HS-5 (cell line): ENCODE measurements at regions not wholly inside any gene's neighbourhood (a gene's known extent, or its start where the extent isn't known, plus 50 kb on each side); places are given as distances from the start of the nearest gene placed in this dataset.
"Not testable (repeated sequence)": the region's sequence is repeated elsewhere in the genome, so short reads cannot be mapped to it uniquely, and the experiment has no call there.

Experiments used
- DNase-seq: peaks from one replicate; pipeline ENCODE4 v3.0.0-alpha.2; 2012; ENCODE audit warnings: low read depth

GRCh38 chr3:118168175-118168574, 866.5 kb downstream of the IGSF11 start:
- no peak for DNase-seq

GRCh38 chr3:118171236-118171852, 863.3 kb downstream of the IGSF11 start:
- no peak for DNase-seq

DNA sequence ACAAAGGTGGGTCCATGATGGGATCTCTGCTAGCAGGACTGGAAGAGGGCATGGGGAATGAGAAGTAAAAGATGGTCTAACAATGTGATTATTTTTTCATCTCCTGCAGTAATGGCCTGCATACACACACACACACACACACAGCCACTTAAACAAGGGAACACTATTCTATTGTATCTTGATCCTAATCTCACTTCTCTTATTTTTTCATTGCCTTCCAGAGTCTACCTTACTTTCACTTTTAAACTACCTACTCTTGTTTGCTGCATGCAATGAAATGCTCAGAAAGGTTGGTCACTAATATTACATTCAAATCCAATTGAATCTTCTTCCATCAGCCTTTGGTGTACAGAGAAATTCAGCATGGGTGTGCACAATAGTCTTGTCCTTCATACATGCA, 853.8 kb downstream of the IGSF11 start:
- no peak for DNase-seq

GRCh38 chr3:118181274-118181673, 853.4 kb downstream of the IGSF11 start:
- DNase-seq, result no peak

GRCh38 chr3:118186051-118186450, 848.6 kb downstream of the IGSF11 start:
- no peak for DNase-seq

DNA sequence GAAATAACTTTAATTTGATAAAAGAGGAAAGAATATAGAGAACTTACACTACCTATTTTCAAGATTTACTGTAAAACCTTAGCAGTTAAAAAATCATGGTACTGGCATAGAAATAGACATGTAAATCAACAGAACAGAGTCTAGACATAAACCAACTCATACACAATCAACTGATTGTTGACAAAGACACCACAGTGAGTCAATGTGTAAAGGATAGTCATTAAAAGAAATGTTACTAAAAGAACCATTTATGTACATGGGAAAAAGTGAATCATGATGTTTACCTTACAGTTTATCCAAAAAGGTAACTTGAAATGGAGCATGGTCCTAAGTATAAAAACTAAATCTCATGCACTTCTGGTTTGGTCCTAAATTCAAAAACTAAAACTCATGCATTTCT, 847.4 kb downstream of the IGSF11 start:
- no peak for DNase-seq

- DNase-seq, result no peak
Measured at GRCh38 chr3:118196183-118196582, 838.5 kb downstream of the IGSF11 start.

GRCh38 chr3:118199044-118199443, 835.6 kb downstream of the IGSF11 start:
- no peak for DNase-seq

DNA sequence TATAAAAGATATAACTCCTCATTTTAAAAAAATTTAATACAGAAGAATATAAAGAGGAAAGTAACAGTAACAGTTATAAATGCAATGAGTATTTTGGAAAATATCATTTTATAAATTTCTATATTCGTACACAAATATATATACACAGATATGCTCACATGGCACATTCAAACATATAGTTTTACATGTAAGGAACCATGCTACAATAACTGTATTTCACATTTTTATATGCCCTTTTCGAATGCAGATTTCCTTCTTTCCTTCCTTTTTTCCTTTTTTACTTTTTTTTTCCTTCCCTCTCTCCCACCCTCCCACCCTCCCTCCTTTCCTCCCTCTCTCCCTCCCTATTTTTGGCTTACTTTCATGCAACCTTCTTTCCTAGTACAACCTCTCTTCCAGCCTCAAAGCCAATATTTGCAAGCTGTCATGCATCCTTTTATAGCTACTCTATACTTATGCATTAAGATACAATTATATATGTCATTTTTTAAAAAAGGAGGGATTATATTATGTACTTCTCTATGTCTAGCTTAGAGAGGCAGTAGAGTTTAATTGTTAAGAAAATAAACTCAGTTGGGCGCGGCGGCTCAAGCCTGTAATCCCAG, 830.5 kb downstream of the IGSF11 start:
- DNase-seq, result no peak

DNA sequence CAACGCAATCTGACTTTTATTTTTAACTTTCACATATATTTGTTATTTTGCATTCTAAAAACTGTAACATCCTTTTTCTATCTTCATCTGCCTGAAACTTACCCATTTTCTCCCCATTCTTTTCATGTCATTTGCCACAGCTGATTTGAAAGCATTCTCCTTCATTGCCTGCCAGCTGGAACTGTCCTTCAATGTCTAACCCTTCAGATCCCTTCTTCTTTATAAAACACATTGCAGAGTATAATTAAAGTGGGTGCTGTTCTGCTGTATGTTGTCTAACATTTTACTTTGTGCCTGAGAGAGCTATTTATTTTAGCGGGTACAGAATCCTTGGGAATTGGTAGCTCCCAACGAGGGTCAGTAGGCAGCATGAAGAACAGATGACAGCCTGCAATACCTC, 827.4 kb downstream of the IGSF11 start:
- no peak for DNase-seq

DNA sequence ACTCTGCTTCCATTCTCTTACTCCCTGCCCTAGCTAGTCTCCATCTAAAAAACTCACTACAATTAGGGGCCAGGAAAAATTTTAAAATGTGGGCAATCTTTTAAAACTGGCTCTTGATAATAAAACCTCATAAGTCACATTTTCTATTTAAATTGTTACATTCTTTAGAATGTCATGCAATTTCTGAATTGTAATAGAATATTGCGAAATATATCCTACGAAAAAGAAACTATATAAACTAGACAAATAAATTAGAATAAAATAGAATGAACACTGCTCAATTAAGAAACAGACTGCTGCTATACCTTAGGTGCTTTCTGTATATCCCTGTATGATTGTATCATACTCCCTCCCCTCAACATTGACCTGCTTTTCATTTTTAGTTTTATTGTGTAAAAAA, 826.0 kb downstream of the IGSF11 start:
- DNase-seq, result no peak

DNA sequence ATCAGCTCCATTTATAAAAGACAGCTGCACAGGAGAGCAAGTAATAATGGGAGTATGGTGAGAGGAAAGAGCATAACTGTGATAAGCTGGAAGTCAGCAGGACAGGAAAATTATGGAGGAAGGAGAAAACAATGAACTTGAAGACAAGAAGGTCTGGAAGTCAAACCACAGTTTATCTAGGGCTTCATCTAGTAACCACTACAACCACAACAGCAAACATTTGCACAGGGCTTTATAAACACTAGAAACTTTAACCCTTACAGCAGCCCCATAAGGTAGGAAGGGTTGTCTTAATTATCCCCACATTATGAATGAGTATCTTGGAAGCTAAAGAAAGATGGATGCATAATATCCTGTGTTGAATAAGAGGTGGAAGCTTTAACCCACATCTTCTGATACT, 820.8 kb downstream of the IGSF11 start:
- DNase-seq, result no peak

DNA sequence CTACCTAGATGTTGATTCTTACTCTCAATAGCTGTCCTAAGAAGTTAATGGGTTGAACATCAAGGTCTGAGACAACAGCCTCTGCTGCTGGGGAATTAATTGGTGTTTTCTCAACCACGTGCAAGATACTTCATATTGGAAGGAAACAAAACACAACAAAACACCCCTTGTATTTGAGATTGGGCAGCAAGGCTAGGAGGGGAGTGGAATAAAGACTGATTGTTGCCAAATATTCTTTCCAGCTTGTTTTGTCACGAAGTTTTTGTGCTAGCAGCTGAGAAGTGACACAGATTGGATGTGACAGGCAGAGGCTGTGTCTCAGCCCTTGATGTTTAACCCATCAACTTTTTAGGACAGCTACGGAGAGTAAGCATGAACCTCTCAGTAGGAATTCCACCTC, 808.4 kb downstream of the IGSF11 start:
- DNase-seq, result no peak

GRCh38 chr3:118227191-118227590, 807.5 kb downstream of the IGSF11 start:
- DNase-seq, result no peak

DNA sequence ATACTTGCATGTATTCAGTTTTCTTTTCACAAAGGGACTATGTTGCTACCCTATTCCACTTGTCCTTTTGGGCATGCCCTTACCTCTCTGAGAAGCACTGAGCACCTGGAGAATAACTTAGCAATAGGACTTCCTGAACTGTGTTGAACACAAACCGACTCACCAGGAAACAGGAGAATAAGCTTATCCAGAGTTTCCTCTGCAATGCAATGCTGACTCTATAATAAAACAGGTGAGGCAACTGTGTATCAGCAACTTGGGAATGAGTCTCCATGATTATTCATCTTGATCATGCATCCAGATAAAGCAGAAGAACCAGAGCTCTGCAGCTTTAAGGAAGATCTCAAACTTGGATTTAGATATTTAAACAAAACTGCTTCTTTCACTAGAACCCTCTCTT, 806.5 kb downstream of the IGSF11 start:
- no peak for DNase-seq

GRCh38 chr3:118229196-118229595, 805.5 kb downstream of the IGSF11 start:
- no peak for DNase-seq

DNA sequence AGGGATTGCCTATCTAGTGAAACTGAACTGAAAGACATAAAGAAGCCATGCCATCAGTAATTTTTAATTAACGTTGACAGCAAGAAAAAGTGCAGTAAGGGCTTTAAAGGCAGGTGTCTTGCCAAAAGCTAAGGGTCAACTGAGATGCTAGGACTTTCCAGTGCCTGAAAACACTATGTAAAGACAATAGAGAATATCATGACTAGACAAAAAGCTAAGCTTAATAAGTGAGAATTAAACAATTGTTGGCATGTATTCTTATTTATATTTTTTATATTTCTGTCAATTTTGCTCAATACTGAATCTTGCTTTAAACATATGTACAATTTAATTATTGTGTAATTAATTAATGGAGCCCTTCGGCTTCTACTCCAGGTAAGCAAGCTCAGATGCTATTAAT, 803.1 kb downstream of the IGSF11 start:
- no peak for DNase-seq

- DNase-seq, result no peak
Measured at GRCh38 chr3:118239253-118239652, 795.4 kb downstream of the IGSF11 start.

DNA sequence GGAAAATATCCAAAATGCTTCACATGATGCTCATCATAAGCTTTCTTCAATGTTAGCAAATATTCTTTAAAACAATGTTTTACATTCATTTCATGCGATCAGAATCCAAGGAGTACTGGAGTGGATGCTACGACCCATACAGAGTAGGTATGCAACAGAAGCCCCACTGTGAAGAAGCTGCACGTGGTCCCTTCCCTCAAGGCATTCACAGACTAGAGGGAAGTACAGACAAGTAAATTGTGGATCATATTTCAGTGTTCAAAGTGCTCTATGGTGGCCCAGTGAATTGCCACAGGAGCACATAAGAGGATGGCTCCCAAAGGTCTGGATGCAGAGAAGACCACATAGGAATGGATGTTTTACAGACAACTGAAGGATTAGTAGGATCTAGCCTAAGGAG, 789.9 kb downstream of the IGSF11 start:
- no peak for DNase-seq

DNA sequence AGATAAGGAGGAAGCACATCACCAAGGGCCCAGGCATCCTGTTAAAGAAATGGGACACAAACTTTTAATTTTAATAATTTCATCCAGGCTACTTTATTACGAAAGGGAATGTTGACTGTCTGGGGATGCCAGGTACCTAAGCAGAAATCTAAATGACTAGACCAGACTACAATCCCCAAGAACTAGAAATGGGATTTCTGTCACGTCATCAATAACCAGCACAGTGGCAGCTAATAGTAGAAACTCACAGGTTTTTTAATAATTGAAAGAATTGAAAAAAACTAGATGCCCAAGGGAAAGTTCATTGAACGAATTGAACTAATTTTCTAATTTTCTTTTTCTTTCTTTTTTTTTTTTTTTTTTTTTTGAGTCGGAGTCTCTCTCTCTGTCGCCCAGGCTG, 789.3 kb downstream of the IGSF11 start:
- no peak for DNase-seq

GRCh38 chr3:118258850-118259249, 775.8 kb downstream of the IGSF11 start:
- not testable (repeated sequence) for DNase-seq

DNA sequence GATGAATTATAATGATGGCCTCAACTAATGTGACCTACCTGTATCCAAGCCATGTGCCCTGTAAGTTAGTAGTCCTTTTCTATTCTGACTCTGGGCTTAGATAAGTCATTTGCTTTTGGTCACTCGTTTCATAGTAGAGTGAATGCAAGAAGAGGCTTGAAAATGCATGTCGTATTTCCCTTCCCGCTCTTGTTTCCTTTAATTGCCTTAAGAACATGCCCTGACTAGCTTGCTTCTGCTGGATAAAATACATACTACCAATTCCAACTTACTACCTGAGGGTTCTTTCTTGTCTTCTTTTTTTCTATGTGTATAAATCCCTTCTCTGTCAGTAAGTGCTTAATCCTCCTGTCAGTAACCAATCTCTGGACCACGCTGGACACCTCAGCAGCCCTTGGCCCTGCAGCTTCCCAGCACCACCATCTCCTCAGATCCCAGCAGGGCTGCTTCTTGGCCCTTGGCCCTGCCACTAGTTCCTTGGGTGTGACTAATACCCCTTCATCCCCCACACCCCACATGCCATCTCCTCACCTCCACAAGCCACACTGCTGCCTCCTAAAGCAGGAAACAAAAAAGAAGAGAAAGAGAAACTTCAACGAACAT, 771.7 kb downstream of the IGSF11 start:
- DNase-seq, result no peak

DNA sequence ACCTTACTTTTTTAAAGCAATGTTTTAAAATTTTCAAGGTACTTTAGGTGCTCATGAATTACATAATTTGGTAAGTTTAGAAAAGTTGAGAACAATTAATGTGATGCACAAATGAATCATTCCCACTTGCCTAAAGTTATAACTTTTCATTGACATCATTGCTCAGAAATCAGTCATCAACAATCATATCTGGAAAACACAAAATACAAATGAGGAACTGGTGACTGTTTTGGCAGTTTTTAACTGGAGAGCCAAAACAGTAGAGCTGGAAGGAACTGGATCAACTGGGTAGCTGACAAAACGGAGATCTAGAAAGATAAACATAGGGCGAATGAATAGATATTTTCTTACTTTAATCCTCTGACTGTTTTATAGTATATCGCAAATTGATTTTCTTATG, 767.1 kb downstream of the IGSF11 start:
- DNase-seq, result no peak

GRCh38 chr3:118269537-118270125, 765.0 kb downstream of the IGSF11 start:
- DNase-seq, result no peak
